RKO (cell line): ENCODE measurements at regions not wholly inside any gene's neighbourhood (a gene's known extent, or its start where the extent isn't known, plus 50 kb on each side); places are given as distances from the start of the nearest gene placed in this dataset.
"Not testable (repeated sequence)": the region's sequence is repeated elsewhere in the genome, so short reads cannot be mapped to it uniquely, and the experiment has no call there.

Experiments
- DNase-seq: peaks from one replicate; pipeline ENCODE4 v3.0.0-alpha.2; 2016; ENCODE audit warnings: low spot score

GRCh38 chr6:19329078-19329477 lies 508.1 kb upstream of the ID4 start:
- DNase-seq = no peak

- no peak for DNase-seq
Measured at GRCh38 chr6:19331089-19331488, 506.1 kb upstream of the ID4 start.

- no peak for DNase-seq
Measured at GRCh38 chr6:19332806-19333460, 504.2 kb upstream of the ID4 start.

- no peak for DNase-seq
Measured at GRCh38 chr6:19333936-19334335, 503.2 kb upstream of the ID4 start.

- no peak for DNase-seq
Measured at GRCh38 chr6:19336579-19336978, 500.6 kb upstream of the ID4 start.

- DNase-seq = no peak
Measured at GRCh38 chr6:19337101-19337500, 500.1 kb upstream of the ID4 start.

- no peak for DNase-seq
Measured at GRCh38 chr6:19342616-19343015, 494.6 kb upstream of the ID4 start.

GRCh38 chr6:19349429-19349828 lies 487.7 kb upstream of the ID4 start:
- no peak for DNase-seq

- DNase-seq = no peak
Measured at GRCh38 chr6:19354181-19354580, 483.0 kb upstream of the ID4 start.

GRCh38 chr6:19356692-19357091 lies 480.5 kb upstream of the ID4 start:
- DNase-seq = no peak

- DNase-seq = no peak
Measured at GRCh38 chr6:19362396-19362795, 474.8 kb upstream of the ID4 start.

- peak; percentile 14 for DNase-seq
Measured at GRCh38 chr6:19368511-19368910, 468.7 kb upstream of the ID4 start.

- DNase-seq = no peak
Measured at GRCh38 chr6:19369785-19370184, 467.4 kb upstream of the ID4 start.

- no peak for DNase-seq
Measured at GRCh38 chr6:19370831-19371230, 466.3 kb upstream of the ID4 start.

GRCh38 chr6:19375613-19376012 lies 461.6 kb upstream of the ID4 start:
- DNase-seq = no peak

GRCh38 chr6:19377722-19378121 lies 459.4 kb upstream of the ID4 start:
- no peak for DNase-seq

- peak; percentile 3 for DNase-seq
Measured at GRCh38 chr6:19380293-19380692, 456.9 kb upstream of the ID4 start.

- DNase-seq = no peak
Measured at GRCh38 chr6:19382676-19383075, 454.5 kb upstream of the ID4 start.

GRCh38 chr6:19391926-19392325 lies 445.2 kb upstream of the ID4 start:
- no peak for DNase-seq

- no peak for DNase-seq
Measured at GRCh38 chr6:19394051-19394450, 443.1 kb upstream of the ID4 start.

- DNase-seq = no peak
Measured at GRCh38 chr6:19394687-19395086, 442.5 kb upstream of the ID4 start.

- no peak for DNase-seq
Measured at GRCh38 chr6:19395316-19395715, 441.9 kb upstream of the ID4 start.

GRCh38 chr6:19399406-19399805 lies 437.8 kb upstream of the ID4 start:
- no peak for DNase-seq

- DNase-seq = not testable (repeated sequence)
Measured at GRCh38 chr6:19404884-19405283, 432.3 kb upstream of the ID4 start.

GRCh38 chr6:19408331-19408730 lies 428.8 kb upstream of the ID4 start:
- no peak for DNase-seq
